SK-N-SH treated with all-trans-retinoic acid at 6 μM for 48 hours (cell line): ENCODE measurements at regions not wholly inside any gene's neighbourhood (a gene's known extent, or its start where the extent isn't known, plus 50 kb on each side); places are given as distances from the start of the nearest gene placed in this dataset.

ENCODE experiments used
- ATAC-seq: fragments of 200-7000 bp; cut with Tn5 transposase; 3 replicates; pipeline ENCODE4 v1.9.1; 2020; ENCODE audit warnings: mild to moderate bottlenecking, moderate library complexity
- ARNTL ChIP-seq: fragments of 450-650 bp; formaldehyde crosslinking; IDR thresholded peaks from 2 replicates; pipeline ENCODE4 v1.5.0; 2020; ENCODE audit warnings: low read depth, mild to moderate bottlenecking, moderate library complexity, borderline replicate concordance
- BACH2 ChIP-seq: fragments of 250-450 bp; sonication (Bioruptor Pico); IDR thresholded peaks from 2 replicates; pipeline ENCODE4 v1.9.0; 2021; ENCODE audit warnings: mild to moderate bottlenecking, borderline replicate concordance
- CSDC2 ChIP-seq: fragments of 250-450 bp; sonication (Bioruptor Pico); IDR thresholded peaks from 2 replicates; pipeline ENCODE4 v1.5.0; 2020; ENCODE audit warnings: mild to moderate bottlenecking, moderate library complexity
- ESRRG ChIP-seq: fragments of 250-450 bp; sonication (Bioruptor Pico); IDR thresholded peaks from 2 replicates; pipeline ENCODE4 v1.6.1; 2021; ENCODE audit warnings: mild to moderate bottlenecking
- GLIS3 ChIP-seq: fragments of 250-450 bp; sonication (Bioruptor Pico); IDR thresholded peaks from 2 replicates; pipeline ENCODE4 v1.5.0; 2020; ENCODE audit warnings: mild to moderate bottlenecking, moderate library complexity
- ISL1 ChIP-seq: fragments of 250-450 bp; sonication (Bioruptor Pico); IDR thresholded peaks from 2 replicates; pipeline ENCODE4 v2.1.2; 2022; ENCODE audit warnings: mild to moderate bottlenecking, moderate library complexity
- OSR1 ChIP-seq: fragments of 250-450 bp; sonication (Bioruptor Pico); IDR thresholded peaks from 2 replicates; pipeline ENCODE4 v1.8.0; 2022; ENCODE audit warnings: moderate library complexity, mild to moderate bottlenecking, inconsistent platforms
- PPARA ChIP-seq: fragments of 250-450 bp; sonication (Bioruptor Pico); IDR thresholded peaks from 2 replicates; pipeline ENCODE4 v1.5.0; 2020; ENCODE audit warnings: mild to moderate bottlenecking, borderline replicate concordance
- RARB ChIP-seq: fragments of 250-450 bp; sonication (Bioruptor Pico); IDR thresholded peaks from 2 replicates; pipeline ENCODE4 v1.8.0; 2021; ENCODE audit warnings: mild to moderate bottlenecking, moderate library complexity
- SNAI2 ChIP-seq: fragments of 250-450 bp; sonication (Bioruptor Pico); IDR thresholded peaks from 2 replicates; pipeline ENCODE4 v1.5.0; 2020; ENCODE audit warnings: mild to moderate bottlenecking, moderate library complexity
- TCF4 ChIP-seq: fragments of 250-450 bp; sonication (Bioruptor Pico); IDR thresholded peaks from 2 replicates; pipeline ENCODE4 v1.8.0; 2021; ENCODE audit warnings: mild to moderate bottlenecking, moderate library complexity, borderline replicate concordance
- TOX ChIP-seq: fragments of 250-450 bp; sonication (Bioruptor Pico); IDR thresholded peaks from 2 replicates; pipeline ENCODE4 v1.8.0; 2021; ENCODE audit warnings: mild to moderate bottlenecking, moderate library complexity, borderline replicate concordance
- TSHZ2 ChIP-seq: fragments of 250-450 bp; sonication (Bioruptor Pico); IDR thresholded peaks from 2 replicates; pipeline ENCODE4 v1.5.0; 2020; ENCODE audit warnings: mild to moderate bottlenecking, moderate library complexity
- ZC3H10 ChIP-seq: fragments of 250-450 bp; sonication (Bioruptor Pico); IDR thresholded peaks from 2 replicates; pipeline ENCODE4 v1.5.1; 2021; ENCODE audit warnings: mild to moderate bottlenecking, moderate library complexity
- ZFP3 ChIP-seq: fragments of 250-450 bp; sonication (Bioruptor Pico); IDR thresholded peaks from 2 replicates; pipeline ENCODE4 v1.5.0; 2020; ENCODE audit warnings: mild to moderate bottlenecking, moderate library complexity
- ZFP30 ChIP-seq: fragments of 450-650 bp; formaldehyde crosslinking; IDR thresholded peaks from 2 replicates; pipeline ENCODE4 v1.5.0; 2022; ENCODE audit warnings: mild to moderate bottlenecking, moderate library complexity
- ZNF565 ChIP-seq: fragments of 450-650 bp; formaldehyde crosslinking; conservative IDR thresholded peaks from 2 replicates; pipeline ENCODE4 v1.5.0; 2020; ENCODE audit warnings: low read depth, mild to moderate bottlenecking, moderate library complexity
- ZNF70 ChIP-seq: fragments of 450-650 bp; formaldehyde crosslinking; IDR thresholded peaks from 2 replicates; pipeline ENCODE4 v1.5.0; 2020; ENCODE audit warnings: mild to moderate bottlenecking, moderate library complexity
- ZNF8 ChIP-seq: fragments of 450-650 bp; formaldehyde crosslinking; IDR thresholded peaks from 2 replicates; pipeline ENCODE4 v1.5.0; 2020; ENCODE audit warnings: mild to moderate bottlenecking, moderate library complexity
- TF ChIP-seq, protein P1 (sequence below): fragments of 250-450 bp; sonication (Bioruptor Pico); IDR thresholded peaks from 2 replicates; pipeline ENCODE4 v1.5.1; 2021; ENCODE audit warnings: mild to moderate bottlenecking, moderate library complexity
- TF ChIP-seq, protein P2 (sequence below): fragments of 250-450 bp; sonication (Bioruptor Pico); IDR thresholded peaks from 2 replicates; pipeline ENCODE4 v1.8.0; 2020; ENCODE audit warnings: mild to moderate bottlenecking, moderate library complexity, borderline replicate concordance
- TF ChIP-seq, protein P3 (sequence below): fragments of 250-450 bp; sonication (Bioruptor Pico); IDR thresholded peaks from 2 replicates; pipeline ENCODE4 v1.8.0; 2021; ENCODE audit warnings: low read depth, mild to moderate bottlenecking, moderate library complexity, borderline replicate concordance
- TF ChIP-seq, protein P4 (sequence below): fragments of 250-450 bp; sonication (Bioruptor Pico); IDR thresholded peaks from 2 replicates; pipeline ENCODE4 v1.5.1; 2020; ENCODE audit warnings: low read depth, mild to moderate bottlenecking, moderate library complexity

- ATAC-seq: no peak
- TF ChIP-seq SNAI2 (CRISPR knock-in tag): no peak
- no peak for TF ChIP-seq PPARA
- TF ChIP-seq TOX (CRISPR knock-in tag): no peak
- TF ChIP-seq CSDC2 (CRISPR knock-in tag): no peak
- no peak for TF ChIP-seq ZNF8 (CRISPR knock-in tag)
- TF ChIP-seq, protein P1, sequence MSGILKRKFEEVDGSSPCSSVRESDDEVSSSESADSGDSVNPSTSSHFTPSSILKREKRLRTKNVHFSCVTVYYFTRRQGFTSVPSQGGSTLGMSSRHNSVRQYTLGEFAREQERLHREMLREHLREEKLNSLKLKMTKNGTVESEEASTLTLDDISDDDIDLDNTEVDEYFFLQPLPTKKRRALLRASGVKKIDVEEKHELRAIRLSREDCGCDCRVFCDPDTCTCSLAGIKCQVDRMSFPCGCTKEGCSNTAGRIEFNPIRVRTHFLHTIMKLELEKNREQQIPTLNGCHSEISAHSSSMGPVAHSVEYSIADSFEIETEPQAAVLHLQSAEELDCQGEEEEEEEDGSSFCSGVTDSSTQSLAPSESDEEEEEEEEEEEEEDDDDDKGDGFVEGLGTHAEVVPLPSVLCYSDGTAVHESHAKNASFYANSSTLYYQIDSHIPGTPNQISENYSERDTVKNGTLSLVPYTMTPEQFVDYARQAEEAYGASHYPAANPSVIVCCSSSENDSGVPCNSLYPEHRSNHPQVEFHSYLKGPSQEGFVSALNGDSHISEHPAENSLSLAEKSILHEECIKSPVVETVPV: no peak
- no peak for TF ChIP-seq TSHZ2 (CRISPR knock-in tag)
These were observed 130.8 kb upstream of the SMIM31 start for GRCh38 chr4:164623099-164623498.

DNA sequence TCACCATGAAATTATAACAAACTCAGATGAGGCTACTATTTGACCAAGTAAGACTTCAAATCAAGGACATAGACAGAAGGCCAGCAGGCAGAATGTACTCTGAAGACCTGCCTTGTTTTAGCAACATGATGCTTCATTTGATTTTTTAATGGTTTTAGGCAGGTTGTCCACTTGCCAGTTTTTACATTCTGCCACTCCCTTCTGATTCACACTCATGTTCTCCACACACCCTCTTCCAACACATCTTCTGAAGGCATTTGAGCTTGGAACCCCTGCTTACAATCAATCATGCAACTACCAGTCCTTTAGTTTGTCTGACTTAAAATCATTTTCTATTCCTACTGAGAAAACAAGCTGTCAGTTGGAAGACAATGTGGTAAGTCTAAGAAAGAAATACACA lies 114.9 kb upstream of the SMIM31 start:
- ATAC-seq: no peak
- TF ChIP-seq TSHZ2 (CRISPR knock-in tag) (no peak), ESRRG (CRISPR knock-in tag) (no peak), ZNF8 (CRISPR knock-in tag) (no peak), OSR1 (CRISPR knock-in tag) (no peak), TCF4 (CRISPR knock-in tag) (no peak), SNAI2 (CRISPR knock-in tag) (no peak), RARB (CRISPR knock-in tag) (no peak), ZNF565 (CRISPR knock-in tag) (no peak), PPARA (no peak), ISL1 (no peak), ZFP30 (no peak), ZFP3 (CRISPR knock-in tag) (no peak)
- TF ChIP-seq, protein P2, sequence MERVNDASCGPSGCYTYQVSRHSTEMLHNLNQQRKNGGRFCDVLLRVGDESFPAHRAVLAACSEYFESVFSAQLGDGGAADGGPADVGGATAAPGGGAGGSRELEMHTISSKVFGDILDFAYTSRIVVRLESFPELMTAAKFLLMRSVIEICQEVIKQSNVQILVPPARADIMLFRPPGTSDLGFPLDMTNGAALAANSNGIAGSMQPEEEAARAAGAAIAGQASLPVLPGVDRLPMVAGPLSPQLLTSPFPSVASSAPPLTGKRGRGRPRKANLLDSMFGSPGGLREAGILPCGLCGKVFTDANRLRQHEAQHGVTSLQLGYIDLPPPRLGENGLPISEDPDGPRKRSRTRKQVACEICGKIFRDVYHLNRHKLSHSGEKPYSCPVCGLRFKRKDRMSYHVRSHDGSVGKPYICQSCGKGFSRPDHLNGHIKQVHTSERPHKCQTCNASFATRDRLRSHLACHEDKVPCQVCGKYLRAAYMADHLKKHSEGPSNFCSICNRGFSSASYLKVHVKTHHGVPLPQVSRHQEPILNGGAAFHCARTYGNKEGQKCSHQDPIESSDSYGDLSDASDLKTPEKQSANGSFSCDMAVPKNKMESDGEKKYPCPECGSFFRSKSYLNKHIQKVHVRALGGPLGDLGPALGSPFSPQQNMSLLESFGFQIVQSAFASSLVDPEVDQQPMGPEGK (CRISPR knock-in tag): no peak
- TF ChIP-seq, protein P3, sequence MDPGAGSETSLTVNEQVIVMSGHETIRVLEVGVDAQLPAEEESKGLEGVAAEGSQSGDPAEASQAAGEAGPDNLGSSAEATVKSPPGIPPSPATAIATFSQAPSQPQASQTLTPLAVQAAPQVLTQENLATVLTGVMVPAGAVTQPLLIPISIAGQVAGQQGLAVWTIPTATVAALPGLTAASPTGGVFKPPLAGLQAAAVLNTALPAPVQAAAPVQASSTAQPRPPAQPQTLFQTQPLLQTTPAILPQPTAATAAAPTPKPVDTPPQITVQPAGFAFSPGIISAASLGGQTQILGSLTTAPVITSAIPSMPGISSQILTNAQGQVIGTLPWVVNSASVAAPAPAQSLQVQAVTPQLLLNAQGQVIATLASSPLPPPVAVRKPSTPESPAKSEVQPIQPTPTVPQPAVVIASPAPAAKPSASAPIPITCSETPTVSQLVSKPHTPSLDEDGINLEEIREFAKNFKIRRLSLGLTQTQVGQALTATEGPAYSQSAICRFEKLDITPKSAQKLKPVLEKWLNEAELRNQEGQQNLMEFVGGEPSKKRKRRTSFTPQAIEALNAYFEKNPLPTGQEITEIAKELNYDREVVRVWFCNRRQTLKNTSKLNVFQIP (CRISPR knock-in tag): no peak

DNA sequence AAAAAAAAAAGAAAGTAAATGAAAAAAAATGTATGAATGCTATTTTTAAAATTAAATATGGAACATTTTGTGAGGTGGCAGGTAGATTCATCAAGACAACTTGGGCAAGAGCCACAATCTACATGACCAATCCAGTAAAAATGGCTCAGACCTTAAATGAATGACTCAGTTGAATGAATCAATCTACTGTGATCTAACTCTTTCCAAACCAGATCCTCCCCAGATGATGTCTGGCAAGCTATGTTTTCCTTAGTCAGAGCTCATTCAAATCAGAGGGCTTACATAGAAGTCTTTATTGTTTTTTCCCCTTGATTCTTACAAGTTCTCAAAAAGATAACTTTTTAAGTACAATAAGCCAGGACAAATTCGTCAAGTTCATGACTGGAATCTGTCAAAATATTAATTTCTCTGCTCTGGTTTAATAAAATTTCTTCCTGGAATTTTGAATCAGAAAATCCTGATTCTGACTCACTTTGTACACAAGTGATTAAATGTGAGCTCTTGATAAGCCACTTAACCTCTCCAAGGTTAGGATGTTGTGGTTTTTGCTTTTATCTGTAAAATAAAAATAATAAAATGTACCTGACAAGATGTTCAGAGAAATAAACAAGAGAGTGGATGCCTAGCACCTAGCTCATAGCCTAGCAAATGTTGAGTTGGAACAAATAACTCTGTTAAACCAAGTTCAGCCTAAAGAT lies 105.6 kb upstream of the SMIM31 start:
- ATAC-seq: no peak
- no peak for TF ChIP-seq TCF4 (CRISPR knock-in tag)
- no peak for TF ChIP-seq ZNF70 (CRISPR knock-in tag)
- TF ChIP-seq ZNF565 (CRISPR knock-in tag): no peak
- TF ChIP-seq ESRRG (CRISPR knock-in tag): no peak
- no peak for TF ChIP-seq BACH2
- no peak for TF ChIP-seq ZFP3 (CRISPR knock-in tag)
- TF ChIP-seq CSDC2 (CRISPR knock-in tag): no peak
- no peak for TF ChIP-seq GLIS3
- no peak for TF ChIP-seq PPARA
- TF ChIP-seq OSR1 (CRISPR knock-in tag): no peak
- TF ChIP-seq RARB (CRISPR knock-in tag): no peak
- no peak for TF ChIP-seq ARNTL (CRISPR knock-in tag)
- TF ChIP-seq, protein P3 (CRISPR knock-in tag): no peak
- TF ChIP-seq ZC3H10: no peak
- TF ChIP-seq, protein P4, sequence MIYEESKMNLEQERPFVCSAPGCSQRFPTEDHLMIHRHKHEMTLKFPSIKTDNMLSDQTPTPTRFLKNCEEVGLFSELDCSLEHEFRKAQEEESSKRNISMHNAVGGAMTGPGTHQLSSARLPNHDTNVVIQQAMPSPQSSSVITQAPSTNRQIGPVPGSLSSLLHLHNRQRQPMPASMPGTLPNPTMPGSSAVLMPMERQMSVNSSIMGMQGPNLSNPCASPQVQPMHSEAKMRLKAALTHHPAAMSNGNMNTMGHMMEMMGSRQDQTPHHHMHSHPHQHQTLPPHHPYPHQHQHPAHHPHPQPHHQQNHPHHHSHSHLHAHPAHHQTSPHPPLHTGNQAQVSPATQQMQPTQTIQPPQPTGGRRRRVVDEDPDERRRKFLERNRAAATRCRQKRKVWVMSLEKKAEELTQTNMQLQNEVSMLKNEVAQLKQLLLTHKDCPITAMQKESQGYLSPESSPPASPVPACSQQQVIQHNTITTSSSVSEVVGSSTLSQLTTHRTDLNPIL (CRISPR knock-in tag): no peak
- no peak for TF ChIP-seq ZNF8 (CRISPR knock-in tag)
- no peak for TF ChIP-seq ISL1
